ENCODE measurements at regions not wholly inside any gene's neighbourhood (a gene's known extent, or its start where the extent isn't known, plus 50 kb on each side); places are given as distances from the start of the nearest gene placed in this dataset.
A peak's percentile ranks its signal among the peaks of the same experiment; 100 is the strongest.

GRCh38 chr6:16060039-16060438, 68.8 kb upstream of the MYLIP start:
- no peak overlapping the region for H3K4ac ChIP-seq (ENCODE audit: low read depth, low read length)
- no peaks in the 10 kb centered on the region for H3K79me2 ChIP-seq (ENCODE audit: insufficient read depth, low read length)
- H3K4me2 ChIP-seq (ENCODE audit: insufficient read depth, insufficient read length, low read length), result peak overlapping the region; percentile 22
- Mint-ChIP-seq H3K27me3 (ENCODE audit: low read depth) (peaks cover 3% of the 10 kb centered on the region; the same call in 1 of the 2 replicates), H3K27ac (peak overlapping the region in 2 of 3 experiments; percentile 78 to 82; a peak in 4 of 7 replicates), H3K9me3 (no peaks in the 10 kb centered on the region), H3K36me3 (ENCODE audit: insufficient read depth in 1 of 3, low read depth in 3 of 3) (no peaks in the 10 kb centered on the region), H3K4me1 (peaks cover 64 to 66% of the 10 kb centered on the region in 2 experiments), H3K4me3 (peak overlapping the region in 1 of 2 experiments; percentile 21; a peak in 1 of 5 replicates)
- no peaks in the 10 kb centered on the region for H3K79me1 ChIP-seq (ENCODE audit: insufficient read depth, low read depth, low read length, poor library complexity, severe bottlenecking)
- no peaks in the 10 kb centered on the region for H3K9me3 ChIP-seq (ENCODE audit: control insufficient read depth, low read depth, low read length)
- no peak overlapping the region for H4K8ac ChIP-seq (replicated peaks; ENCODE audit: insufficient read length, low read depth, low read length)
- no peak overlapping the region for H2BK5ac ChIP-seq (ENCODE audit: insufficient read length, low read length)
- TF ChIP-seq, protein P1, sequence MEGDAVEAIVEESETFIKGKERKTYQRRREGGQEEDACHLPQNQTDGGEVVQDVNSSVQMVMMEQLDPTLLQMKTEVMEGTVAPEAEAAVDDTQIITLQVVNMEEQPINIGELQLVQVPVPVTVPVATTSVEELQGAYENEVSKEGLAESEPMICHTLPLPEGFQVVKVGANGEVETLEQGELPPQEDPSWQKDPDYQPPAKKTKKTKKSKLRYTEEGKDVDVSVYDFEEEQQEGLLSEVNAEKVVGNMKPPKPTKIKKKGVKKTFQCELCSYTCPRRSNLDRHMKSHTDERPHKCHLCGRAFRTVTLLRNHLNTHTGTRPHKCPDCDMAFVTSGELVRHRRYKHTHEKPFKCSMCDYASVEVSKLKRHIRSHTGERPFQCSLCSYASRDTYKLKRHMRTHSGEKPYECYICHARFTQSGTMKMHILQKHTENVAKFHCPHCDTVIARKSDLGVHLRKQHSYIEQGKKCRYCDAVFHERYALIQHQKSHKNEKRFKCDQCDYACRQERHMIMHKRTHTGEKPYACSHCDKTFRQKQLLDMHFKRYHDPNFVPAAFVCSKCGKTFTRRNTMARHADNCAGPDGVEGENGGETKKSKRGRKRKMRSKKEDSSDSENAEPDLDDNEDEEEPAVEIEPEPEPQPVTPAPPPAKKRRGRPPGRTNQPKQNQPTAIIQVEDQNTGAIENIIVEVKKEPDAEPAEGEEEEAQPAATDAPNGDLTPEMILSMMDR (conservative IDR thresholded peaks at IDR 0.05), result no peak
- no peak overlapping the region for H2BK120ac ChIP-seq (ENCODE audit: low read depth, low read length, poor library complexity, severe bottlenecking)
- peaks cover 25% of the 10 kb centered on the region; the same call in 1 of the 2 replicates for H3K4me1 ChIP-seq (ENCODE audit: insufficient read depth, low read length)
- no peaks in the 10 kb centered on the region for H3K23me2 ChIP-seq (ENCODE audit: insufficient read length, low read depth, low read length, poor library complexity, severe bottlenecking)
- H4K91ac ChIP-seq (ENCODE audit: insufficient read length, low read depth, low read length), result no peak overlapping the region
- H3K18ac ChIP-seq (ENCODE audit: insufficient read length, low read depth, low read length), result no peak overlapping the region
- no peak overlapping the region for H3K9ac ChIP-seq (ENCODE audit: extremely low read depth, insufficient read length, low read length)
- H3K56ac ChIP-seq (ENCODE audit: insufficient read length, low read depth, low read length), result no peak overlapping the region
- H2BK20ac ChIP-seq (ENCODE audit: low read depth, low read length, poor library complexity, severe bottlenecking), result no peak overlapping the region
- no peaks in the 10 kb centered on the region for H3K27me3 ChIP-seq (ENCODE audit: insufficient read depth, low read length)
- H3K27ac ChIP-seq (ENCODE audit: insufficient read length, low read depth, low read length), result peak overlapping the region; percentile 50
- no peak overlapping the region for H2BK15ac ChIP-seq (ENCODE audit: low read depth, low read length)
- H3T11ph ChIP-seq (ENCODE audit: low read length), result no peak overlapping the region
- H2AFZ ChIP-seq (ENCODE audit: low read length), result no peak overlapping the region
- no peak overlapping the region for H4K5ac ChIP-seq (ENCODE audit: insufficient read length, low read depth, low read length)
- H2AK5ac ChIP-seq (ENCODE audit: insufficient read length, low read length), result no peak overlapping the region
- DNase-seq, result peak; percentile 47
- no CpG with 5 or more reads among the region's 3 CpGs for WGBS (ENCODE audit: extremely low coverage, insufficient read length, low lambda C conversion rate)
- H3K14ac ChIP-seq (ENCODE audit: insufficient read depth, low read length), result no peak overlapping the region
- no peaks in the 10 kb centered on the region for H4K20me1 ChIP-seq (ENCODE audit: control insufficient read depth, insufficient read depth, insufficient read length)
- H2BK12ac ChIP-seq (ENCODE audit: insufficient read length, low read depth, low read length), result no peak overlapping the region
- H3K23ac ChIP-seq (ENCODE audit: insufficient read length, low read depth, low read length), result no peak overlapping the region
